Panc1 (cell line): ENCODE measurements at regions not wholly inside any gene's neighbourhood (a gene's known extent, or its start where the extent isn't known, plus 50 kb on each side); places are given as distances from the start of the nearest gene placed in this dataset.

Source experiments
- ATAC-seq: fragments of 200-7000 bp; cut with Tn5 transposase; 2 replicates; pipeline ENCODE4 v1.9.1; 2020; ENCODE audit warnings: mild to moderate bottlenecking, moderate library complexity
- BruUV-seq: library from RNA; stranded (reverse); fragments of 400-500 nt; replicated peaks from 2 replicates; lab custom pipeline; 2021; lab: Mats Ljungman, UMichigan
- CTCF ChIA-PET: fragments of 300-600 bp; sonication (Branson Sonifier 250); formaldehyde crosslinking; loops from one replicate; lab custom pipeline; 2022; ENCODE audit warnings: antibody characterized with exemption; lab: Charles Lee
- POLR2A ChIA-PET: fragments of 300-600 bp; sonication (Branson Sonifier 250); formaldehyde crosslinking; loops from one replicate; lab custom pipeline; 2022; ENCODE audit warnings: antibody characterized with exemption; lab: Charles Lee
- DNase-seq: peaks from one replicate; pipeline ENCODE4 v3.0.0-alpha.2; 2010; ENCODE audit warnings: low read depth, low spot score
- H3K27ac ChIP-seq: 2 replicates; pipeline ENCODE4 v1.5.1; 2011; ENCODE audit warnings: mild to moderate bottlenecking, low read length, inconsistent platforms
- H3K27me3 ChIP-seq: fragments of 200-500 bp; sonication (Bioruptor generic); 2 replicates; pipeline ENCODE4 v1.6.0; 2014; ENCODE audit warnings: low read length, inconsistent platforms; ENCODE audit not compliant: control insufficient read depth, insufficient read depth
- H3K36me3 ChIP-seq: fragments of 200-500 bp; sonication (Bioruptor generic); 2 replicates; pipeline ENCODE4 v1.5.1; 2014; ENCODE audit warnings: inconsistent platforms, mild to moderate bottlenecking, low read length, moderate library complexity; ENCODE audit not compliant: control insufficient read depth, insufficient read depth
- H3K4me1 ChIP-seq: 2 replicates; pipeline ENCODE4 v1.5.1; 2011; ENCODE audit warnings: inconsistent platforms, mild to moderate bottlenecking, low read length, moderate library complexity; ENCODE audit not compliant: control insufficient read depth, insufficient read depth
- H3K4me3 ChIP-seq, 2 experiments: 2 replicates each; pipeline ENCODE4 v1.5.1; 2011 to 2012; ENCODE audit warnings: low read depth in 2 of 2, low read length in 2 of 2, mild to moderate bottlenecking in 2 of 2, inconsistent platforms in 1 of 2, moderate library complexity in 1 of 2
- H3K9me3 ChIP-seq: fragments of 200-500 bp; sonication (Bioruptor generic); 2 replicates; pipeline ENCODE4 v1.5.1; 2014; ENCODE audit warnings: low read depth, mild to moderate bottlenecking, inconsistent platforms, low read length, moderate library complexity; ENCODE audit not compliant: control insufficient read depth, insufficient read depth
- POLR2AphosphoS5 ChIP-seq: IDR thresholded peaks from 2 replicates; pipeline ENCODE4 v1.6.1; 2012; ENCODE audit warnings: mild to moderate bottlenecking, low read depth, low read length, moderate library complexity
- SIN3A ChIP-seq: IDR thresholded peaks from 2 replicates; pipeline ENCODE4 v1.6.1; 2012; ENCODE audit warnings: low read depth, mild to moderate bottlenecking, low read length, moderate library complexity, borderline replicate concordance; ENCODE audit not compliant: insufficient read depth
- TCF7L2 ChIP-seq: IDR thresholded peaks from 2 replicates; pipeline ENCODE4 v1.6.1; 2011; ENCODE audit warnings: mild to moderate bottlenecking, low read depth, low read length, inconsistent platforms
- in situ Hi-C: cut with HindIII; loops from 2 replicates; pipeline ENCODE4 v1.10.0; 2016; ENCODE audit warnings: low sequenced_read_pairs, low pct_unique_long_range_greater_than_20kb
- intact Hi-C: fragments of 100-400 bp; cut with micrococcal nuclease; formaldehyde crosslinking; loops from one replicate; pipeline ENCODE4 v1.10.0; 2022; ENCODE audit not compliant: unreplicated experiment
- TF ChIP-seq, protein P1 (sequence below): fragments of 450-650 bp; IDR thresholded peaks from 2 replicates; pipeline ENCODE4 v1.5.1; 2017; ENCODE audit warnings: mild to moderate bottlenecking
- TF ChIP-seq, protein P2 (sequence below), 2 experiments: IDR thresholded peaks; 2 replicates each; pipeline ENCODE4 v1.6.1; 2011 to 2012; ENCODE audit warnings: low read depth in 2 of 2, control low read depth in 1 of 2, low read length in 1 of 2, mild to moderate bottlenecking in 1 of 2, moderate library complexity in 1 of 2; ENCODE audit not compliant: insufficient read depth in 1 of 2

DNA sequence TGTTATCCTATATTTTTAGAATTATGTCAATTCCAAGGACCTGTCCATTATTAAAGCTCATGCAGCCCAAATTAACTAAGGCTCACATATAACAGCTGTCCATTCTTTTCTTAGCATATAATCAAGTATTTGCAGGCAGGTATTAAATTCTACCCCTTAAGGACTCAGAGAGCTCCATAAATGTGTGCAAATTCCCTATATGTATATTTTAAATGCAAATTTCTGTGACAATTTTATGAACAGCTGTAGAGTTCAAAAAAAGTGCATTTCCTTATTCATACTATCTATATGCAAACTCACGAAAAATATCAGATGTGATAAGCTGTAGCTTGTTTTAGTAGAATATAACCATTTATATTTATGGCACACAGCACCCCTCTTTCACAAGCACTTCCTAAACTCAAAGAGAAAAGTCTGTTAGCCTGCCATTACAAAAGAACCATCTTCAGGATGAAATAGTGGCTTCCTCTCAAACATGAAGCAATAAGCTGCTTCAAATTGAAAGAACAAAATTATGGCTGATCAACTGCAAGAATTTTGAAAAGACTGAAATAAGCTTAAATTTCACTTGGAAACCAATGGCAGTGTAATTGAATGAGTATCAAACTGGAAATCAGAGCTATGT is 155.0 kb upstream of the REG3G start:
- H3K9me3 ChIP-seq = no peaks in the 10 kb centered on the region
- H3K27me3 ChIP-seq = no peaks in the 10 kb centered on the region
- ATAC-seq (no peak), DNase-seq (no peak)
- intact Hi-C loops = no loop called here
- TF ChIP-seq, protein P1, sequence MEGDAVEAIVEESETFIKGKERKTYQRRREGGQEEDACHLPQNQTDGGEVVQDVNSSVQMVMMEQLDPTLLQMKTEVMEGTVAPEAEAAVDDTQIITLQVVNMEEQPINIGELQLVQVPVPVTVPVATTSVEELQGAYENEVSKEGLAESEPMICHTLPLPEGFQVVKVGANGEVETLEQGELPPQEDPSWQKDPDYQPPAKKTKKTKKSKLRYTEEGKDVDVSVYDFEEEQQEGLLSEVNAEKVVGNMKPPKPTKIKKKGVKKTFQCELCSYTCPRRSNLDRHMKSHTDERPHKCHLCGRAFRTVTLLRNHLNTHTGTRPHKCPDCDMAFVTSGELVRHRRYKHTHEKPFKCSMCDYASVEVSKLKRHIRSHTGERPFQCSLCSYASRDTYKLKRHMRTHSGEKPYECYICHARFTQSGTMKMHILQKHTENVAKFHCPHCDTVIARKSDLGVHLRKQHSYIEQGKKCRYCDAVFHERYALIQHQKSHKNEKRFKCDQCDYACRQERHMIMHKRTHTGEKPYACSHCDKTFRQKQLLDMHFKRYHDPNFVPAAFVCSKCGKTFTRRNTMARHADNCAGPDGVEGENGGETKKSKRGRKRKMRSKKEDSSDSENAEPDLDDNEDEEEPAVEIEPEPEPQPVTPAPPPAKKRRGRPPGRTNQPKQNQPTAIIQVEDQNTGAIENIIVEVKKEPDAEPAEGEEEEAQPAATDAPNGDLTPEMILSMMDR = no peak
- TF ChIP-seq SIN3A = no peak
- TF ChIP-seq, protein P2, sequence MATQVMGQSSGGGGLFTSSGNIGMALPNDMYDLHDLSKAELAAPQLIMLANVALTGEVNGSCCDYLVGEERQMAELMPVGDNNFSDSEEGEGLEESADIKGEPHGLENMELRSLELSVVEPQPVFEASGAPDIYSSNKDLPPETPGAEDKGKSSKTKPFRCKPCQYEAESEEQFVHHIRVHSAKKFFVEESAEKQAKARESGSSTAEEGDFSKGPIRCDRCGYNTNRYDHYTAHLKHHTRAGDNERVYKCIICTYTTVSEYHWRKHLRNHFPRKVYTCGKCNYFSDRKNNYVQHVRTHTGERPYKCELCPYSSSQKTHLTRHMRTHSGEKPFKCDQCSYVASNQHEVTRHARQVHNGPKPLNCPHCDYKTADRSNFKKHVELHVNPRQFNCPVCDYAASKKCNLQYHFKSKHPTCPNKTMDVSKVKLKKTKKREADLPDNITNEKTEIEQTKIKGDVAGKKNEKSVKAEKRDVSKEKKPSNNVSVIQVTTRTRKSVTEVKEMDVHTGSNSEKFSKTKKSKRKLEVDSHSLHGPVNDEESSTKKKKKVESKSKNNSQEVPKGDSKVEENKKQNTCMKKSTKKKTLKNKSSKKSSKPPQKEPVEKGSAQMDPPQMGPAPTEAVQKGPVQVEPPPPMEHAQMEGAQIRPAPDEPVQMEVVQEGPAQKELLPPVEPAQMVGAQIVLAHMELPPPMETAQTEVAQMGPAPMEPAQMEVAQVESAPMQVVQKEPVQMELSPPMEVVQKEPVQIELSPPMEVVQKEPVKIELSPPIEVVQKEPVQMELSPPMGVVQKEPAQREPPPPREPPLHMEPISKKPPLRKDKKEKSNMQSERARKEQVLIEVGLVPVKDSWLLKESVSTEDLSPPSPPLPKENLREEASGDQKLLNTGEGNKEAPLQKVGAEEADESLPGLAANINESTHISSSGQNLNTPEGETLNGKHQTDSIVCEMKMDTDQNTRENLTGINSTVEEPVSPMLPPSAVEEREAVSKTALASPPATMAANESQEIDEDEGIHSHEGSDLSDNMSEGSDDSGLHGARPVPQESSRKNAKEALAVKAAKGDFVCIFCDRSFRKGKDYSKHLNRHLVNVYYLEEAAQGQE (IDR thresholded peaks at IDR 0.05; ENCODE audit: insufficient read depth in 1 of 2, low read depth in 2 of 2, low read length in 1 of 2) = no peak
- TF ChIP-seq POLR2AphosphoS5 = no peak
- no peak for TF ChIP-seq TCF7L2
- ChIA-PET POLR2A (no interaction called here), CTCF (no interaction called here)
- H3K4me3 ChIP-seq = no peak overlapping the region
- BruUV-seq = no TSS peak
- in situ Hi-C loops = no loop called here
- no peaks in the 10 kb centered on the region for H3K4me1 ChIP-seq
- H3K36me3 ChIP-seq = no peaks in the 10 kb centered on the region
- H3K27ac ChIP-seq = no peak overlapping the region

DNA sequence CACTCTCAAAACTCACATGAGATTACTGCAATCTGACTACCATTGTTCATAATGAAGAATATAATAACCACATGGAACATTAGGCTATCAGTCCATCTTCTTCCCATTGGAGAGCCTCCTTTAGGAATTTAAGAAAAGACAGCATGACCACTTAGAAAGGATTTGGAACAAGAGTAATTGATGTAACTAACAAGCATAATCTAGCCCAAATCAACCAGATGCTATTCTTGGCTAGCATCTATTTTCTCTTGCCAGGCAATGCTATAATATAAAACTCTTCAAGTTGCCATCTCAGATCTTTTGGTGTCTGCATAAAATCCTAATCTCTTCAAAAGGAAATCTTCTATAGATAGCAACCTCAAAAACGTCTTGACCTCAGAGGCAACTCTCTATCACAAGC is 152.0 kb upstream of the REG3G start:
- in situ Hi-C loops = no loop called here
- Histone ChIP-seq H3K36me3 (no peaks in the 10 kb centered on the region), H3K27ac (no peak overlapping the region), H3K4me1 (no peaks in the 10 kb centered on the region), H3K27me3 (no peaks in the 10 kb centered on the region), H3K9me3 (no peaks in the 10 kb centered on the region), H3K4me3 (no peak overlapping the region)
- ChIA-PET CTCF (no interaction called here), POLR2A (no interaction called here)
- ATAC-seq = no peak
- TF ChIP-seq, protein P2 (IDR thresholded peaks at IDR 0.05; ENCODE audit: insufficient read depth in 1 of 2, low read depth in 2 of 2, low read length in 1 of 2) = no peak
- TF ChIP-seq, protein P1 = no peak
- no peak for TF ChIP-seq POLR2AphosphoS5
- no peak for TF ChIP-seq TCF7L2
- no peak for TF ChIP-seq SIN3A
- intact Hi-C loops = no loop called here
- DNase-seq = no peak
- no TSS peak for BruUV-seq
